Common myeloid progenitor, CD34-positive (primary cell): ENCODE measurements at regions not wholly inside any gene's neighbourhood (a gene's known extent, or its start where the extent isn't known, plus 50 kb on each side); places are given as distances from the start of the nearest gene placed in this dataset.

ENCODE experiments used
- CTCF ChIA-PET: fragments of 350-600 bp; sonication (Branson Sonifier 250); formaldehyde crosslinking; loops from one replicate; lab custom pipeline; 2021; ENCODE audit warnings: antibody characterized with exemption; lab: Charles Lee
- POLR2A ChIA-PET: fragments of 350-600 bp; sonication (Branson Sonifier 250); formaldehyde crosslinking; loops from one replicate; lab custom pipeline; 2021; ENCODE audit warnings: antibody characterized with exemption; lab: Charles Lee
- DNase-seq, 3 donors: peaks; one replicate each; pipeline versions ENCODE4 v3.0.0 to v3.0.0-alpha.2; 2013
- H3K27ac ChIP-seq, 2 experiments: 1 replicate in 1 of 2; 2 replicates in 1 of 2; pipeline ENCODE4 v1.7.0; 2013; ENCODE audit warnings: inconsistent platforms in 2 of 2, low read length in 2 of 2, mild to moderate bottlenecking in 2 of 2, low read depth in 1 of 2, moderate library complexity in 1 of 2; ENCODE audit not compliant: severe bottlenecking in 2 of 2, insufficient read depth in 1 of 2, poor library complexity in 1 of 2
- H3K27me3 ChIP-seq, 5 experiments: replicated peaks in 2 of 5; 1 replicate in 3 of 5; 2 replicates in 2 of 5; pipeline versions ENCODE4 v1.6.1 to v1.7.0; 2013; ENCODE audit warnings: low read length in 4 of 5, mild to moderate bottlenecking in 2 of 5, moderate library complexity in 2 of 5, inconsistent platforms in 1 of 5; ENCODE audit not compliant: insufficient read depth in 5 of 5, control insufficient read depth in 4 of 5
- H3K36me3 ChIP-seq, 4 experiments: 1 replicate in 2 of 4; 2 replicates in 2 of 4; pipeline versions ENCODE4 v1.6.1 to v1.7.0; 2013; ENCODE audit warnings: low read length in 3 of 4, control low read depth in 1 of 4, mild to moderate bottlenecking in 1 of 4; ENCODE audit not compliant: control insufficient read depth in 4 of 4, insufficient read depth in 4 of 4
- H3K4me1 ChIP-seq, 4 experiments: 1 replicate in 3 of 4; 2 replicates in 1 of 4; pipeline versions ENCODE4 v1.6.1 to v1.7.1; 2013; ENCODE audit warnings: low read length in 3 of 4, mild to moderate bottlenecking in 3 of 4, control low read depth in 1 of 4, inconsistent platforms in 1 of 4, moderate library complexity in 1 of 4; ENCODE audit not compliant: control insufficient read depth in 4 of 4, insufficient read depth in 4 of 4; ENCODE audit errors: control extremely low read depth in 1 of 4
- H3K4me3 ChIP-seq, 7 experiments: 1 replicate in 4 of 7; 2 replicates in 3 of 7; pipeline versions ENCODE4 v1.5.1 to v1.7.0; 2013; ENCODE audit warnings: mild to moderate bottlenecking in 7 of 7, low read length in 6 of 7, moderate library complexity in 6 of 7, inconsistent platforms in 2 of 7, low read depth in 2 of 7, control low read depth in 1 of 7; ENCODE audit not compliant: insufficient read depth in 4 of 7, control insufficient read depth in 1 of 7; ENCODE audit errors: extremely low read depth in 1 of 7
- H3K9me3 ChIP-seq, 5 experiments: 1 replicate in 4 of 5; 2 replicates in 1 of 5; pipeline versions ENCODE4 v1.6.1 to v1.7.1; 2013; ENCODE audit warnings: low read length in 4 of 5, mild to moderate bottlenecking in 2 of 5, inconsistent platforms in 1 of 5, low read depth in 1 of 5, moderate library complexity in 1 of 5; ENCODE audit not compliant: control insufficient read depth in 4 of 5, insufficient read depth in 2 of 5; ENCODE audit errors: control extremely low read depth in 1 of 5
- WGBS: methylation state at CpG from one replicate; pipeline ENCODE4 v1.1.5; 2013; ENCODE audit not compliant: insufficient coverage; 5-methylcytosine and 5-hydroxymethylcytosine counted together

GRCh38 chr20:2203436-2203835 is 92.4 kb upstream of the TGM3 start:
- Histone ChIP-seq H3K4me1 (peaks cover 0 to 13% (median 12%) of the 10 kb centered on the region in 4 experiments), H3K9me3 (peaks cover 0 to 4% (median 0%) of the 10 kb centered on the region in 5 experiments), H3K27ac (no peak overlapping the region), H3K4me3 (no peak overlapping the region), H3K36me3 (no peaks in the 10 kb centered on the region), H3K27me3 (peaks cover 2 to 47% (median 12%) of the 10 kb centered on the region in 5 experiments)
- 100% methylated on average over 1 of the region's 1 CpG for WGBS
- POLR2A ChIA-PET = no interaction called here
- no peak for DNase-seq
- CTCF ChIA-PET = interaction anchor here (1.3 kb wide), 1 partner anchor 249 kb away, joined by 3 read pairs; no protein-coding TSS in a partner anchor

- ChIA-PET CTCF (no interaction called here), POLR2A (no interaction called here)
- Histone ChIP-seq H3K4me1 (peaks cover 0 to 16% (median 12%) of the 10 kb centered on the region in 4 experiments), H3K9me3 (peaks cover 0 to 4% (median 0%) of the 10 kb centered on the region in 5 experiments), H3K4me3 (no peak overlapping the region), H3K27ac (no peak overlapping the region), H3K27me3 (peaks cover 2 to 52% (median 17%) of the 10 kb centered on the region in 5 experiments), H3K36me3 (no peaks in the 10 kb centered on the region)
- 100% methylated on average over 2 of the region's 3 CpGs for WGBS
- DNase-seq = no peak
Measured at GRCh38 chr20:2204021-2204420, 91.8 kb upstream of the TGM3 start.

- CTCF ChIA-PET = interaction anchor here (0.6 to 3.5 kb wide), 27 partner anchors 10 to 261 kb away, joined by 3 to 22 read pairs (median 3); no protein-coding TSS in a partner anchor
Measured at GRCh38 chr20:2206957-2207769, 88.6 kb upstream of the TGM3 start.

GRCh38 chr20:2207770-2208097 is 88.1 kb upstream of the TGM3 start:
- no peak for DNase-seq
- no peak overlapping the region for H3K27ac ChIP-seq
- peaks cover 0 to 17% (median 12%) of the 10 kb centered on the region in 4 experiments for H3K4me1 ChIP-seq
- H3K36me3 ChIP-seq = no peaks in the 10 kb centered on the region
- ChIA-PET POLR2A (no interaction called here), CTCF (interaction anchor here (0.6 to 3.5 kb wide), 29 partner anchors 8 to 260 kb away, joined by 3 to 22 read pairs (median 3); no protein-coding TSS in a partner anchor)
- WGBS = 21% methylated on average over 12 of the region's 17 CpGs
- H3K9me3 ChIP-seq = peaks cover 0 to 4% (median 0%) of the 10 kb centered on the region in 5 experiments
- peaks cover 2 to 71% (median 18%) of the 10 kb centered on the region in 5 experiments for H3K27me3 ChIP-seq
- peak overlapping the region; percentile 31 to 74 (median 66) for H3K4me3 ChIP-seq

More at GRCh38 chr20:2206957-2207769, 88.6 kb upstream of the TGM3 start:
- peaks cover 2 to 71% (median 18%) of the 10 kb centered on the region in 5 experiments for H3K27me3 ChIP-seq
- peaks cover 0 to 17% (median 12%) of the 10 kb centered on the region in 4 experiments for H3K4me1 ChIP-seq
- POLR2A ChIA-PET = no interaction called here
- 1% methylated on average over 72 of the region's 82 CpGs for WGBS
- peak overlapping the region; percentile 31 to 74 (median 66) for H3K4me3 ChIP-seq
- peak; percentile 50 to 77 (median 69) for DNase-seq
- no peak overlapping the region for H3K27ac ChIP-seq
- H3K36me3 ChIP-seq = no peaks in the 10 kb centered on the region
- H3K9me3 ChIP-seq = peaks cover 0 to 4% (median 0%) of the 10 kb centered on the region in 5 experiments

GRCh38 chr20:2208897-2209296 is 86.9 kb upstream of the TGM3 start:
- Histone ChIP-seq H3K9me3 (peaks cover 0 to 4% (median 0%) of the 10 kb centered on the region in 5 experiments), H3K36me3 (no peaks in the 10 kb centered on the region), H3K27ac (no peak overlapping the region), H3K4me1 (peaks cover 0 to 25% (median 13%) of the 10 kb centered on the region in 4 experiments), H3K4me3 (no peak overlapping the region), H3K27me3 (peaks cover 2 to 70% (median 18%) of the 10 kb centered on the region in 5 experiments)
- ChIA-PET POLR2A (no interaction called here), CTCF (interaction anchor here (1.1 to 3.5 kb wide), 9 partner anchors 11 to 247 kb away, joined by 3 to 22 read pairs (median 4); no protein-coding TSS in a partner anchor)
- 100% methylated on average over 1 of the region's 3 CpGs for WGBS
- DNase-seq = no peak

GRCh38 chr20:2210646-2211552 is 84.9 kb upstream of the TGM3 start:
- Histone ChIP-seq H3K27ac (no peak overlapping the region), H3K9me3 (peaks cover 0 to 4% (median 0%) of the 10 kb centered on the region in 5 experiments), H3K4me1 (peaks cover 0 to 25% (median 13%) of the 10 kb centered on the region in 4 experiments), H3K4me3 (no peak overlapping the region), H3K36me3 (no peaks in the 10 kb centered on the region), H3K27me3 (peaks cover 0 to 52% (median 18%) of the 10 kb centered on the region in 5 experiments)
- ChIA-PET POLR2A (no interaction called here), CTCF (interaction anchor here (0.8 to 1.4 kb wide), 2 partner anchors 12 to 242 kb away, joined by 3 to 4 read pairs; no protein-coding TSS in a partner anchor)
- WGBS = 83% methylated on average over 3 of the region's 5 CpGs
- peak in 2 of 3 donors; percentile 16 to 22 for DNase-seq
